ENCODE measurements at regions not wholly inside any gene's neighbourhood (a gene's known extent, or its start where the extent isn't known, plus 50 kb on each side); places are given as distances from the start of the nearest gene placed in this dataset.
"Not testable (repeated sequence)": the region's sequence is repeated elsewhere in the genome, so short reads cannot be mapped to it uniquely, and the experiment has no call there.

- Histone ChIP-seq H3K4me3 (no peak overlapping the region), H3K27me3 (replicated peaks in 1 of 7) (no peaks in the 10 kb centered on the region), H3K36me3 (no peaks in the 10 kb centered on the region), H3K27ac (no peak overlapping the region), H3K9me3 (peaks cover 0 to 14% (median 3%) of the 10 kb centered on the region in 8 donors), H3K4me1 (no peaks in the 10 kb centered on the region)
- intact Hi-C loops (cut with DNase I; ENCODE audit: low total_unique reads) = no loop called here
- no peak for DNase-seq
- WGBS, 5 donors = 80 to 93% (median 83%) methylated on average over 8 of the region's 8 CpGs
- TF ChIP-seq POLR2A (IDR thresholded peaks at IDR 0.05) (no peak), POLR2AphosphoS5 (IDR thresholded peaks at IDR 0.05) (no peak), CTCF (IDR thresholded peaks at IDR 0.05 in 8 of 11, conservative IDR thresholded peaks at IDR 0.05 in 3 of 11) (no peak)
These were observed 1504.6 kb upstream of the WWC1 start for GRCh38 chr5:166786889-166787288.

GRCh38 chr5:166788050-166788449 lies 1503.4 kb upstream of the WWC1 start:
- no peaks in the 10 kb centered on the region for H3K4me1 ChIP-seq
- H3K27me3 ChIP-seq (replicated peaks in 1 of 7) = no peaks in the 10 kb centered on the region
- TF ChIP-seq POLR2AphosphoS5 (IDR thresholded peaks at IDR 0.05) (no peak), CTCF (IDR thresholded peaks at IDR 0.05 in 8 of 11, conservative IDR thresholded peaks at IDR 0.05 in 3 of 11) (no peak), POLR2A (IDR thresholded peaks at IDR 0.05) (no peak)
- 55 to 77% (median 67%) methylated on average over 1 of the region's 1 CpG for WGBS, 5 donors
- peaks cover 0 to 14% (median 3%) of the 10 kb centered on the region in 8 donors for H3K9me3 ChIP-seq
- H3K36me3 ChIP-seq = no peaks in the 10 kb centered on the region
- H3K4me3 ChIP-seq = no peak overlapping the region
- no peak for DNase-seq
- intact Hi-C loops (cut with DNase I; ENCODE audit: low total_unique reads) = no loop called here
- no peak overlapping the region for H3K27ac ChIP-seq

DNA sequence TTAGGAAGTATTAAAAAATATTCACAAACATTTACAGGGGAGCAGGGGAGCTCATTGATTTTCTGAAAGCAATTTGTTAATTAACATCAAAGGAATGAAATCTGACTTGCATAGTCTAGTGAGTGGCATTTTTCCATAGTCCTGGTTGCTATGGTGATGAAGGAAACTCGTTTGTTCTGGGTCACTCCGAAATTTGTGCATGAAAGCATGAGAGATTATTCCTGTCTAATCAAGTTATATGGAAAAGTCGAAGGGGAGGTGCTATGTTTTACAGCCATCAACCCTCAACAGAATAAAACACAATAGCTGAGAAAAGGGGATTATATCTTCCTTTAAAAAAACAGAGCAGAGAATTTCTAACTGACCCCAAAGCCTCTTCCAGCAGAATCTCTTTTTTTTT lies 1495.7 kb upstream of the WWC1 start:
- no peak for DNase-seq
- H3K4me1 ChIP-seq = no peaks in the 10 kb centered on the region
- 38 to 67% (median 53%) methylated on average over 3 of the region's 3 CpGs for WGBS, 5 donors
- no peak overlapping the region for H3K27ac ChIP-seq
- no peaks in the 10 kb centered on the region for H3K36me3 ChIP-seq
- peaks cover 0 to 13% (median 0%) of the 10 kb centered on the region in 8 donors for H3K9me3 ChIP-seq
- intact Hi-C loops (cut with DNase I; ENCODE audit: low total_unique reads) = no loop called here
- no peak overlapping the region for H3K4me3 ChIP-seq
- TF ChIP-seq CTCF (IDR thresholded peaks at IDR 0.05 in 8 of 11, conservative IDR thresholded peaks at IDR 0.05 in 3 of 11) (no peak), POLR2AphosphoS5 (IDR thresholded peaks at IDR 0.05) (no peak), POLR2A (IDR thresholded peaks at IDR 0.05) (no peak)
- no peaks in the 10 kb centered on the region for H3K27me3 ChIP-seq (replicated peaks in 1 of 7)

GRCh38 chr5:166803058-166803457 lies 1488.4 kb upstream of the WWC1 start:
- no peaks in the 10 kb centered on the region for H3K4me1 ChIP-seq
- intact Hi-C loops (cut with DNase I; ENCODE audit: low total_unique reads) = no loop called here
- H3K4me3 ChIP-seq = no peak overlapping the region
- H3K36me3 ChIP-seq = no peaks in the 10 kb centered on the region
- H3K27ac ChIP-seq = no peak overlapping the region
- TF ChIP-seq POLR2A (IDR thresholded peaks at IDR 0.05) = no peak
- TF ChIP-seq CTCF (IDR thresholded peaks at IDR 0.05 in 8 of 11, conservative IDR thresholded peaks at IDR 0.05 in 3 of 11) = no peak
- WGBS, 5 donors = 51 to 77% (median 73%) methylated on average over 1 of the region's 1 CpG
- no peak for DNase-seq
- no peaks in the 10 kb centered on the region for H3K27me3 ChIP-seq (replicated peaks in 1 of 7)
- peaks cover 0 to 25% (median 6%) of the 10 kb centered on the region in 8 donors for H3K9me3 ChIP-seq

GRCh38 chr5:166804223-166804622 lies 1487.2 kb upstream of the WWC1 start:
- H3K36me3 ChIP-seq; H3K4me1 ChIP-seq; H3K27me3 ChIP-seq (replicated peaks in 1 of 7); intact Hi-C loops (cut with DNase I; ENCODE audit: low total_unique reads); H3K27ac ChIP-seq; DNase-seq; H3K4me3 ChIP-seq: not testable (repeated sequence)
- peaks cover 0 to 34% (median 9%) of the 10 kb centered on the region in 8 donors for H3K9me3 ChIP-seq
- 84 to 96% (median 89%) methylated on average over 6 of the region's 6 CpGs for WGBS, 5 donors

- H3K9me3 ChIP-seq = peaks cover 0 to 39% (median 8%) of the 10 kb centered on the region in 8 donors
- H3K36me3 ChIP-seq; H3K4me1 ChIP-seq; H3K4me3 ChIP-seq; DNase-seq; H3K27ac ChIP-seq; H3K27me3 ChIP-seq (replicated peaks in 1 of 7); intact Hi-C loops (cut with DNase I; ENCODE audit: low total_unique reads): not testable (repeated sequence)
- 81 to 99% (median 87%) methylated on average over 6 of the region's 6 CpGs for WGBS, 5 donors
These were observed 1486.8 kb upstream of the WWC1 start for GRCh38 chr5:166804693-166805092.

GRCh38 chr5:166810093-166810658 lies 1481.3 kb upstream of the WWC1 start:
- H3K36me3 ChIP-seq; H3K4me3 ChIP-seq; intact Hi-C loops (cut with DNase I; ENCODE audit: low total_unique reads); H3K4me1 ChIP-seq; DNase-seq; H3K27me3 ChIP-seq (replicated peaks in 1 of 7); H3K27ac ChIP-seq: not testable (repeated sequence)
- WGBS, 5 donors = 70 to 94% (median 89%) methylated on average over 5 to 28 of the region's 28 CpGs
- peaks cover 0 to 75% (median 30%) of the 10 kb centered on the region in 8 donors for H3K9me3 ChIP-seq
